HG02798 (cell line): ENCODE measurements at regions not wholly inside any gene's neighbourhood (a gene's known extent, or its start where the extent isn't known, plus 50 kb on each side); places are given as distances from the start of the nearest gene placed in this dataset.

Experiments
- ATAC-seq: cut with Tn5 transposase; IDR thresholded peaks from one replicate; pipeline ENCODE4 v1.9.1; 2021; ENCODE audit warnings: mild to moderate bottlenecking; ENCODE audit not compliant: unreplicated experiment, poor library complexity

DNA sequence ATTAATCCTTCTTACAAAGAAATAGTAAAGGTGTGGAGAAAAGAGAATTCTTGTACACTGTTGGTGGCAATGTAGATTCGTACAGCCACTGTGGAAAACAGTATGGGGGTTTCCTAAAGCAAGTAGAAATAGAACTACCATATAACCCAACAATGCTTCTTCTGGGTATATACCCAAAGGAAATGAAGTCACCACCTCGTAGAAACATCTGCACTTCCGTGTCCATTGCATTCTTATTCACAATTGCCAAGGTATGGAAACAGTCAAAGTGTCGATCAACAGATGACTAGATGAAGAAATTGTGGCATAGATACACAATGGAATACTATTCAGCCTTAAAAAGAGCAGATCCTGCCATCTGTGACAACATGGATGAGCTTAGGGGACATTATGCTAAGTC is 93.4 kb upstream of the TGIF1 start:
- ATAC-seq = no peak

DNA sequence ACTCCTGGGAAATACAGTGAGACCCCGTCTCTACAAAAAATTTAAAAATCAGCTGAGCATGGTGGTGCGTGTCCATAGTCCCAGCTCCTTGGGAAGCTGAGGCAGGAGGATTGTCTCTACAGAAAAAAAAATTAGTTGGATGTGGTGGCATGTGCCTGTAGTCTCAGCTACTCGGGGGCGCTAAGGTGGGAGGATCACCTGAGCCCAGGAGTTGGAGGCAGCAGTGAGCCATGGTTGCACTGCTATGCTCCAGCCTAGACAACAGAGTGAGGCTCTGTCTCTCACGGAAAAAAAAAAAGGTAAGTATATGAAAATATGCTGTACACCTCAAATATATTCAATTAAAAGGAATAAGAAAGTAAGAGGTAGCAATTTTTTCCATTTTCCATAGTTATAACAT is 92.5 kb upstream of the TGIF1 start:
- ATAC-seq = no peak

DNA sequence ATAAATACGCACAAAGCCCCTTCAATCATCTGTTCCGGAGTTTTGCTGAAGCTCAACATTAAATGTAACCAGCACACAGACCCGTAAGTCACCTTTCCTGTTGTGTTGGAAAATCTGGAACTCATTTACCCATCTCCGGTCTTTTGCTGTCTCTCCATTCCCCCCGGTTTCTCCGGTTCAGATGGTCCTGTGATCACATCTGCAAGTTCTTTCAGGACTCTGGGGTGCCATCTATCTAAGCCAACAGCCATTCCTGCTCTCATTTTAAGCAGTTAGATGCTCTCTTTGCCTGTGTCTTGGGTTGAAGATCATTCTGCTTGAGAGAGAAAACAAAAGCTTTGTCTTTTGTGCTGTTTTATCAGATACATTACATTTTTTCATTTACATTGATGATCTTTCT is 91.7 kb upstream of the TGIF1 start:
- ATAC-seq = no peak

DNA sequence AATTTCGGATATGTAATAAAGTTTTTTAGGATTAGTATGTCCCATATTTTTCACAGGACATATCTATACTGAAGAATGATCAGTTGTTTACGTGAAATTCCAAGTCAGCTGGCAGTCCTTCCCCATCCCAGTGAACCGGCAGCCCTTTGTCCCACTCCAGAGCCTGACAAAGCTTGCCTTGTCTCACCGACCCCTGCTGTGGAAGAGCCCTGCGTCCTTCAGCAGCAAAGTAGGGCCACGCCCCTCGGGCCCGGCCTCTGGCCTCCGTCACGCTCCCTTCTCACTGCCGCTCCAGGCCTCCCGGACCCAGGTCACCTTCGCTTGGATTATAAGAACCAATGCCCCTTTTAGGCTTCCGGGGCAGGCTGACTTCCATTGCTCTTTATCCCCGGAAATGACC is 89.8 kb upstream of the TGIF1 start:
- ATAC-seq = no peak

DNA sequence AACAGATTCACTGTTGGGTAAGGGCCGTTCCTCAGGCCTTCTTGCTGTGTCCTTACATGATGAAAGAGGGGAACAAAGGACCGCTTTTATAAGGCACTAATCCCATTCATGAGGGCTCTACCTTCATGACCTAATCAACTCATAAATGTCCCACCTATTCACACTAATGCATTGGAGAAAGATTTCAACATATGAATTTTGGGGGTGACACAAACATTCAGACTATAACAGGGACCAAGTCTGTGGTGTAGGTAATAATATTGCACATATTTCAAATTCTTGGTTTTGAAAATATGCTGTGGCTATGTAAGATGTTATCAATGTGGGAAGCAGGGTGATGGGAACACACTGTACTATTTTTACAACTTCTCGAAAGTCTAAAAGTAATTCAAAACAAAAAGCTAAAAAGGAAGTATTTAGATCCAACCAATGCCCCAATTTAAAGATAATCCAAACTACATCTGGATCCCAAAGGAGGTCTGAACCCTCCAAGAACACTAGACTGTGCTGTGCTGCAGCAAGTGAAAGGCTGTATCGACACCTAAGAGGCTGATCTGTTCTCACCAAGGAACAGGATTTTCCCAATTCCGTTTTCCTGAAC is 82.4 kb upstream of the TGIF1 start:
- ATAC-seq = no peak

DNA sequence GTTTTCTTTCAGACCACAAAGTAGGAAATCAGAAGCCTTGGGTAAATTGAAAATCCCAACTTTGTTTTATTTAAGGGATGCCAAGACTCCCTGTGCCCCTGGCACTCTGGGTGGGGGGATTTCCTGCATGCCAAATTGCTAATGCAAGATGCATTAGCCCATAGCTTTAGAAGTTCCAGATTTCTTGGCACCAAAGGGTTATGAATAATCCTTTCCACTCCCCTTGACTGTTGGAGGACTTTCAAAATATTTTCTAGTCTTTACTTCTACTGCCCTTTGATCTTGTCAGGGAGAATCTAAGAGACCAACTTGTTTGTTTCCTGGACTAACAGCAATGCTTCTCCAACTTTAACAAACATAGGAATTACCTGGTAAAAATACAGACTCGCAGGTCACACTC is 81.8 kb upstream of the TGIF1 start:
- no peak for ATAC-seq

DNA sequence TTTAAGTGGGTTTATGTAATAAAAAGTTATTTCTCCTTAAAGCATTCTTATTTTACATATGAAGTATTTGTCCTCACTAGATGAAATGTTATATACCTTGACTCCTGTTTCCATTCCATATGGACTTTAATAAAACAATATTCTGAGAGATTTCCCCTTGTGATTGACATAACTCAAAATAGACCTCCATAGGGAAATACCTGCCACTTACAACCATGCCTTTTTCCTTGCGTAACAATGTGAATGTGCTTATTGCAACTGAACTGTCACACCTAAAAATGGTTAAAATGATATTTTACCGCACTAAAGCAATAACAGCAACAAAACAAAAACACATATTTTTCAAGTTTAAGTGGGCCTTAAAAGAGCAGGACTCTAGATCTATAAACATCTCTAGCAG is 70.3 kb upstream of the TGIF1 start:
- ATAC-seq = no peak

DNA sequence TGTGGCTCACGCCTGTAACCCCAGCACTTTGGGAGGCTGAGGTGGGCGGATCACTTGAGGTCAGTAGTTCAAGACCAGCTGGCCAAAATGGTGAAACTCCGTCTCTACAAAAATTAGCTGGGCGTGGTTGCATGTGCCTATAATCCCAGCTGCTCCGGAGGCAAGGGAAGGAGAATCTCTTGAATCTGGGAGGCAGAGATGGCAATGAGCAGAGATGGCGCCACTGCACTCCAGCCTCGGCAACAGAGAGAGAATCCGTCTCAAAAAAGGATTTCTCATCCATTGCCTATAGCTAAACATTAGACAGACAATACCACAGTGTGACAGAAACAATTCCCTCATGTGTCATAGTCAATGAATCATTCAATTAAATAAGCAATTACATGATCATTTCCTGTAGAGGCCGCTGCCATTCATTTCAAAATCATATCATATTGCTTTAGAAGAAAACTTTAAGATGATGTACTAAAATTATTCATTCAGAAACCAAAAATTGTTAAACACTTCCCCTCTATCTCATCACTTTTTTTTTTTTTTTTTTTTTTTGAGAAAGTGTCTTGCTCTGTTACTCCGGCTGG is 69.5 kb upstream of the TGIF1 start:
- no peak for ATAC-seq

DNA sequence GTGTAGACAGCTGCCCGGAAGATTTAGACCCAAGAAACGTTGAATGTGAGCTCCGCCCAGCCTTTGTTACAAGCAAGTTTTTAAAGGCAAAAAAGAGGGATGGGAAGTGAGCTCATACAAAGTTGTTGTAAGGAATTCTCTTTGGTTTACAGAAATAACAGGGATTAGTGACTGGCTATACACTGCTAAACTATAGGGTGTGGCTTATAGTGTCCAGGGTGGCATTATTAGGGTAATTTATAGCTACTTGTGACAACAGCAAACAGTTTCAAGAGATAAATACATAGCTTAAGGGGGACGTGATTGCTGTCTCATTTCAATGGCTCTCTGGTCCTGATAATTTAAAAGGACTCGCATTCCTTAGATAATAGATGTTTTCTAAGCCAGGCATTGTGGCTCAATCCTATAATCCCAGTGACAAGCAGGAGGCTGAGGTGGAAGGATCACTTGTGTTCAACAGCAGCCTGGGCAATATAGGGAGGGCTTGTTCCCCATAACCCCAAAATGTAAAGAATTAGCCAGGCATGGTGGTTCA is 66.5 kb upstream of the TGIF1 start:
- no peak for ATAC-seq

DNA sequence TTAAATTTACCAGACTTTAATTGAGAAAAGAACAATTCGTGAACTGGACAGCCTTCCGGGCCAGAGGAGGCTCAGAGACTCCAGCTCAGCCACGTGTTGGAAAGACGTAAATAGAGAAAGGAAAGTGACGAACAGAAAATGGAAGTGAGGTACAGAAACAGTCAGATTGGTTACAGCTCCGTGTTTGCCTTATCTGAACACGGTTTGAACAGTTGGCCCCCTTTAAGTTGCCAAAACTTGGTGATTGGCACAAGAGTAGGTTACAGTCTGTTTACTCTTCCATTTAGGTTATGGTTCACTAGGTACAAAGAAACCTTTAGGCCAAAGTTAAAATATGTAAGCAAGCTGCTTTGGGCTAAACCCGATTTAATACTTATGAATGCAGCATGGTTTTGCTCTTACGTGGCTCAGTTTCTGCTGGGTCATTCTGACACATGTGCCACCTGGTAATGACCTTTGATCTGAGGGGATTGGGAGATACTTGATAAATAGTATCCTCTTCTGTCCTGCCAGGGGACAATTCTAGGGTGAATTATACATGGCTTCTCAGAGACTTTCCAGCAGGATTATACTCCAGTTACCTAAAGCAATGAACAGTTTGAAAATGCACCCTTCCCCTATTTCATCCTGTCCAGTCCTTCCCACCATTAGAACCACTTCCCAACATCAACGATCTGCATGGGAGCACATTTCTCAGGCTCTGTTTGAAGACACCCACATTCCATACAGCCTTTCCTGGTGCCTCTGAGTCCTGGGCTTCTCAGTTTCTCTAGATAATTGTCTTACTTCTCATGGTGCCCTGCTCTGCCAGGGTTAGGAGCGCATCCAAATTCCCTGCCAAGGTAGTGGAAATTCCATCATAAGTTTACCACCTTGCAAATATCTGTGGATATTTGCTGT is 65.1 kb upstream of the TGIF1 start:
- ATAC-seq = peak; percentile 82

DNA sequence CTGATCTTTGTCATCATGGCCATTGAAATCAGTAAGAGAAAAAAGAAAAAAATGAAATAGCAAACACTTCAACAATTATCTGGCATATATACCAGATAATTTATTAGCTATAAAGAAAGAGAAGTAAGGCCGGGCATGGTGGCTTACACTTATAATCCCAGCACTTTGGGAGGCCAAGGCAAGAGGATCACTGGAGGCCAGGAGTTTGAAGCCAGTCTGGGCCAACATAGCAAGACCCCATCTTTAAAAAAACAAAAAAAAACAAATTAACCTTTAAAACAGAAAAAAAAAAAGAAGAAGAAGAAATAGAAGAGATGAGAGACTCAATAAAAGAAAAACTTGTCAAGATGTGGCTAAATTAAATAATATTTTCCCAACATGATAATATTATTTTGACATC is 61.6 kb upstream of the TGIF1 start:
- ATAC-seq = no peak

DNA sequence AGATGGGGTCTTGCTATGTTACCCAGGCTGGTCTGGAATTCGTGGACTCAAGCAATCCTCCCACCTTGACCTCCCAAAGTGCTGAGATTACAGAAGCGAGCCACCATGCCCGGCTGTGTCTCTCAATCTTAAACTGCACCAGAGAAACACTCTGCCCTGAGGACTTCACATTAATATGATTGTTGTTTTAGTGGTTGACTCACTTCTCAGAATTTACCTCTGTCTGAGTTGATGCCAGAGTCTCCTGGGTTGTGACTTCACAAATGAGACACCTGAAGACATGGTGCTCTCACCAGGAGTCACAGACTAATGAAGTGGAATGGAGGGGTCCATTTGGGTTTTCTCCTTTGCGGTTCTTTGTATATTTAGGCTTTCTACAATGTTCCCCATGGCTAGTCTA is 61.0 kb upstream of the TGIF1 start:
- ATAC-seq = no peak

DNA sequence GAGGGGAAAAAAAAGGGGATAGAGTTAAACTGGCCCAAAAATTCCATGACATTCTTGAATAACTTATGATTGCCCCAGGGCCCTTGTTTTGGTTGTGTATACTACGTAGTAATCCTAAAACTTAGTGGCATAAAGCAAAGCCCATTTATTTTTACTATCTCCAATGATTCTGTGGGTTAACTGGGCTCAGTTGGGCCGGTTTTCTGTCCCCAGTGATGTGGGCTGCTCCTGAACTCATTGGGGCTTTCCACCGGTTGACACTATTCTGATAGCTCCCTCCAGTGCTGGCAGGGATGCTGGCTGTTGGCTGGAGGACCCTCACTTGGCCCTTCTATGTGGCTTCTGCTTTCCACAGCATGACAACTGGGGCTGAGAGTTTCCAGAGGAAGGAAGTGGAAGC is 60.0 kb upstream of the TGIF1 start:
- no peak for ATAC-seq

DNA sequence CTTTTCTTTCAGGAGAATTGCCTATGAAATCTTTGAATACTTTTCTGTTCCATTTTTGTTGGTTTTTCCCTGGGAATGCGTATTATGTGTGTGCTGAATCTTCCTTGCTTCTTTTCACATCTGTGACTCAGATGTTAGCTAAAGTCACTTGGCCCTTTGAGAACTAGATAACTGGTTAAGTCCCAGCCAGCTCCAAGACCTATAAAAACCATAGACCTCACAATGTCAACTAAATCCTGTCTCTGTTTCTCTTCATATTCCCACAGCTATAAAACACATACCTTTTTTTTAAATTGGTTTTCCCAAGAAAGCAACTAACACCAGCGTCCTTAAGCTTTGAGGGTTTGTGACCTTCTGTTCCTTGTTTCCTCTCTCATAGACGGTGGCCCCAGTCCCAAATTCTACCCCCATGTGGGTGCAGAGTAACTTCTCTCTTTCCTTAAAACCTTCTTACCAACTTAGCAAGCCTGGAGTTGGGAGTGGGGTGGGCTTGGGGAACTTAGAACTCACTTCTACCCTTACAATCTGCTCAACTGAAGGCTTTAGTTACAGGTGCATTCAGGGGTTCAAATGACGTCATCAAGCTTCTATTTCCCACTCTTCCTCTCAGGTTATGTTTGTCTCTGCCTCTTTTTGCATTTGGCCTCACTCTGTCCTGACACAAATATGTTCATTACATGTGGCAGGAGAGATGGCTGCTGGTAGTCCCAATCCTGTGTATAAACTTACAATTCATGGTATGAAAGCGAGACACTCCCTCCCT is 58.1 kb upstream of the TGIF1 start:
- ATAC-seq = no peak

DNA sequence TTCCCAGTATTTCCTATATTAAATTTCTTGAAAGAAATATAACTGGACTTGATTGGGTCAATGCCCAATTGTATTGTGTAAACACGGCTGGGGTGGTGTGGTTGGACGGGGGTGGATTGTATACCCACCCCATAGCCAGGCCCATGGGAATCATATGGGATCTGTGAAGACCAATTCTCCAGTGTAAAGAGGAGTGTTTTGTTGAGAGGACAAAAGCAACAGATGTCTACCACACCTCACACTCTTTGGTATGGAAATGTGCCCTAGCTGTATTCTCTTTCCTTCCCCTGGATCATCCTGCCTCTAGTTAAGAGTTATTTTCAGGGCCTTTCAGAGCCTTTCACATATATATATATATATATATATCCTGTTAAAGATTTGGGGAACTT is 57.5 kb upstream of the TGIF1 start:
- no peak for ATAC-seq

DNA sequence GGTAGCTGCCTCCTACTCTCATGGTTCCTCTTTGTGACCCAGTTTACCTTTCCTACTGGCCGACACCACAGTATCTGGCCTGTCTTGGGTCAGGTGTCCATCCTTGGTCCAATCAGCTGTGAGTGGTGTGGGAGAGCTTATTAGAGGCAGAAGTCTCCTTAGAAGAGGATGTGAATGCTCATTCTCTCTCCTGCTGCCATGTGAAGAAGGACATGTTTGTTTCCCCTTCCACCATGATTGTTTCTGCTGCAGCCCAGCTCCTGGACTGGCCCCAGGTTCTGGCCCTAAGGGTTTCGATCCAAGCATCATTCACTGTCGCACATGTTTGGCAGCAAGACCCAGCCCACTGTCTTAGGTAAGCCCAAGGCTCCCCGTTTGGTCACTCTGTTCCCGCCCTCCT is 55.3 kb upstream of the TGIF1 start:
- no peak for ATAC-seq

DNA sequence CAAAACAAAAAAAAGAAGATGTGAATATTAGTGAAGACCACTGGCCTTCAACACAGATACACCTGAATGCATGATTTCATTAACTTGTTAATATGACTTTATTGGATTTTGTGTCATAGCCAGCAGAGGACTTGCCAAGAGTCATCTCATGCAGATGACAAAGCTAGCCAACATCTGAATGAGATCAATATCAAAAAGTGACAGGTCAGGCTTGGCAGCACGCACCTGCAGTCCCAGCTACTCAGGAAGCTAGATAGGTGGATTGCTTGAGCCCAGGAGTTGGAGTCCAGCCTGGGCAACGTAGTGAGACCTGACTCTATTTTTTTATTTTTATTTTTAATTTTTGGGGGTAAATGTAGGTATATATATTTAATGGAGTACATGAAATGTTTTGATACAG is 54.5 kb upstream of the TGIF1 start:
- ATAC-seq = no peak

DNA sequence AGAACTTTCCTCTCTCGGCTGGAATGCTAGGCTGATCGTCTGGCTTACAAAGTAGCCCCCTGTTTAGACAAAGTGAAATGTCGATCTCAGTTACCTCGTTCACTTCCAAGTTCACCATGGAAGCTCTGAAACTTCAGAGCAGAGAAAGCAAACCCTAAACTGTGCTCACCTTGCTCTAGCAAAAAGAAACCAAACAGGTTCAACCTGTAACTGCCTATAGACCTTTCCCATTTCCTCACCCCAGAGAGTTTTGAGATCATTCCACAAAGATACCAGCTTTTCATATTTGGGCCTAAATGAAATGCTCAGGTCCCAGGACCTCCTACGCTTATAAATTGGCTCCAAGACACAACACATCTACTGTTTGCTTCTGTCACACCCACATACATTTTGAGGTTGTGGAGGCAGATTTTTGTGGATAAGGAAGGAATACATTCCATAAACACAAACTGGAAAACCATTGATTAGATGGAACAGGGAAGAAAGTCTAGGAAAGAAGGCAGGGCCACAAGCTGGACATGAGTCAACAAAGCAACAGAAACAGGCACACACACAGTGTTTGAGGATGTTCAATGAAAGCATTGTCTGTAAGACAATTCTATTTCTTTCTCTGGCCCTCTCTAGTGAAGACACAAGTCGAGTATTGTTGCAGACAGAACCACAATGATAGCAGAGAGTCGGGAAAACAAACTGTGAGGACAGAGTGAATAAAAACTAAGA is 52.8 kb upstream of the TGIF1 start:
- ATAC-seq = no peak

DNA sequence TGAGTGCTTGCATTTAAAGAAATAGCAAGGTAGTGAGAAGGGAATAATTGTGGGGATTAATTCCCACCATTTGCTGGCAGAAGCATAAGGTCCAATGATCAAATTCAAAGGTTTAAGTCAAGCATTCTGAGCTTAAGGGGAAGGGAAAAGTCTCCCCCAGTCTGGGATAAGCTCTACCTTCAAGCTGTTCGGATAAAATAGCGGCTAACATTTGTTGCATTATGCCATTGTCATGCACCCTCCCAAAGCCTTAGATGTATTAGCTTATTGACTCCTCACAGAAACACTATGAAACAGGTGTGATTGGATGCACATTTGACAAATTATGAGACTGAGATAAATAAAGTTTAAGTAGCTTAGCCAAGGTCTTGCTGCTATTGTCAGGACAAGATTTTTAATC is 52.2 kb upstream of the TGIF1 start:
- no peak for ATAC-seq
